HK-2 (cell line): ENCODE measurements at regions not wholly inside any gene's neighbourhood (a gene's known extent, or its start where the extent isn't known, plus 50 kb on each side); places are given as distances from the start of the nearest gene placed in this dataset.

Experiments
- DNase-seq: peaks from one replicate; pipeline ENCODE4 v3.0.0-alpha.2; 2018; ENCODE audit not compliant: unreplicated experiment

GRCh38 chr13:53694814-53695532 is 666.4 kb downstream of the OLFM4 start:
- DNase-seq: no peak

- DNase-seq: no peak
Measured at GRCh38 chr13:53703371-53704080, 674.9 kb downstream of the OLFM4 start.

- no peak for DNase-seq
Measured at GRCh38 chr13:53719281-53719680, 690.7 kb downstream of the OLFM4 start.

GRCh38 chr13:53732664-53733063 is 704.1 kb downstream of the OLFM4 start:
- no peak for DNase-seq

DNA sequence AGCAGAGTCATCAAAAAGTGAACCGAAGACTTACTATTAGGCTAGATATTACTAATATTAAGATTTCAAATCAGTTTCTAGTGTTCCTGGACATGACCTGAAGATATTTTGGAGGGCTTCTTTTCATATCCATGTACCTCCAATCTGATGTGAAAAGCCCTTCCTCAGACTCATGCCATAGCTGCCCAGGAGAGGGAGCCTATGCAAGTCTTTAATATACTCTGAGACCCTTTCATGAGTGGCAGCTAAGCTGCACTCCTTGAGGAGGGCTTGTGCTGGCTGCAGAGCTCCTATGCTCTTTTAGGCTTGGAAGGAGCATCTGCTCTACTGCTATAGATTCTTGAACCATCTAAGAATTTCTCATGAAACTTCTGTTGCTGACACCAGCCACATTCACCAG is 715.3 kb downstream of the OLFM4 start:
- no peak for DNase-seq

- DNase-seq: no peak
Measured at GRCh38 chr13:53747825-53748224, 719.2 kb downstream of the OLFM4 start.

DNA sequence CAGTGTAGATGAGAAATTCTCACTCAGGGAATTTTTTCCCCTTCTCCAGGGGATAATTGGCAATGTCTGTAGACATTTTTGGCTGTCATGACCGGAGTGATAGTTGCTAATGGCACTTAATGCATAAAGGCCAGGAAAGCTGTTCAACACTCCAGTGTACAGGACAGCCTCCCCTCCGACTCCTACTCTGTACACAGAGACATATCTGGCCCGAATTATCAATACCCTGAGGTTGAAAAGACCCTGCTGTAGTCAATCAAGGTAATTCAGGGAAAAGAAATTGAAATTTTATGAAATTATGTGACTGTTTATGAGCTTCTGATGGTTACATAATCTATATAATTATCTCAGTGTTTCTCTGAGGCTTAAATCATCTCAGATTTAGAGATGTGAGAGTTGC is 720.7 kb downstream of the OLFM4 start:
- DNase-seq: no peak

DNA sequence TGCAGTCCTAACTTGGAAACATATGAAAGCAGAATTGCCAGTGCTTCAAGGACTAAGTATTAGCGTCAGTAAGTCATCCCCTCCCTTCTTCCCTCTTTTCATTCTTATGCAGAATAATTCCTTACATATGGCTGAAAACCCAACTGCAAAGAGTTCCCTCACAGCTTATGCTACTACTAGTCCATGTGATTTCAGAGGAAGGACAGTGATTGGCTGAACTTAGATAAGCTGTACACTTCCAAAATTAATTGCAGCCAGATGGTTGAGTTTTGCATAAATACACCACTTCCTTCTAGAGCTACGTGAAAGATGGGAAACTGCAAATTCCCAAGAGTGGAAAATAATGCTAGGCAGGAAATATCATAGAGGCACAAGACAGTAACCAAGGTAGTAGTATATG is 730.4 kb downstream of the OLFM4 start:
- DNase-seq: no peak

- no peak for DNase-seq
Measured at GRCh38 chr13:53775807-53776206, 747.2 kb downstream of the OLFM4 start.

- DNase-seq: no peak
Measured at GRCh38 chr13:53778937-53779336, 750.3 kb downstream of the OLFM4 start.

DNA sequence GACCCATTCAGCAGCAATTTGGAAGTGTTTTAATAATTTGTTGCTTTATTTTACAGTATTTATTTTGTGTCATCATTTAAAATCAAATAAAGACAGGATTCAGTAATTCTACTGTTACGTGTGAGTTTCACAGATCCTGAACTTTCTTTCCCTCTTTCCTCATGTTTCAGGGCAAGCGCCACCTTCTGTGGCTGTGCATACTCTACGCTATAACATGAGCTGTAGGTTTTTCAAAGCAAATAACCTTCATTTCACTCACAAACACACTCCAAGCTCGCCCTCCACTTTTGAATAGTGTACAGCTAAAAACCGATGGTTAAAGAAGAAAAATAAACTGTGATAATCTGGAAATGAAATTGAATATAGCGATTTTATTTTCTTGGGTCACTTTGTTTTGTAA is 753.3 kb downstream of the OLFM4 start:
- no peak for DNase-seq

DNA sequence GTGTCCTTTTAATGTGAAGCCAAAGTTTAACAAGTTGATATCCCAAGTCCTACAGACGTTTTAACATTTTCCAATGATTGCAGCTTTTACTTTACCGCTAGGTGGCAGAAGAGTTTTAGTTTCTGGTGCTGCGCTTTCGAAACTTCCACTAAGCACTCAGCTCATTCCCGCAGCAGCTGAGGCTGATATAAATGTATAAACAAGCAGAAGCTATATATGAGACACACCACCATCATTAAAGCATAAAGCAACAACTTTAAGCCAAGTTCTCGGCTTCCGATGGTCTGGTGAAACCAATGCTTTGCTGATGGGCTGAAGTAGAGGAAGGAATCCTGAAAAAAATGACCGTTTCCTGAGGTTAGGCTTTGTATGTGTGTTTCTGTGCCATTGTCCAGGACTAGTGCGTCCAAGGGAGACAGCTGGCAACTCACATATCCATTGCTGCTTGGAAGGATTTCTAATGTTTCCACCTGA is 753.9 kb downstream of the OLFM4 start:
- DNase-seq: peak; percentile 7

- DNase-seq: no peak
Measured at GRCh38 chr13:53783471-53783870, 754.9 kb downstream of the OLFM4 start.

DNA sequence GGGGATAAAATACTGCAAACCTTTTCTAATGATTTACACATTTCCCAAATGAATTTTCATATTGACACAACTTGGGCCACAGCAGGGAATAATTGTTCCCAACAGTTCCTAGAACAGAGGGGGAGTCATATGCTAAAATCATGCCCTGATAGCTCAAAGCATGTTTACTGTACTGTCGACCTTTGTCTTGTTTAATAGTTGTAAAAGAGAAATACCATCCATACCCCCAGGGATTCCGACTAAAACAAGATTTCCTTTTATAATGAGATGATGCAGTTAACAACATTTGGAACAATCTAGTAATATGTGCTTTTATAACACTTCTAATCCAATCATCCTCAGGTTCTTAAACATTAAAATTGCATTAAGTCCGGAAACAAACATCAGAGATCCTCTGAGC is 759.7 kb downstream of the OLFM4 start:
- no peak for DNase-seq

GRCh38 chr13:53800011-53800410 is 771.4 kb downstream of the OLFM4 start:
- DNase-seq: no peak

- no peak for DNase-seq
Measured at GRCh38 chr13:53807251-53807834, 778.7 kb downstream of the OLFM4 start.

- DNase-seq: no peak
Measured at GRCh38 chr13:53821632-53822031, 793.0 kb downstream of the OLFM4 start.

- DNase-seq: no peak
Measured at GRCh38 chr13:53822136-53822535, 793.5 kb downstream of the OLFM4 start.

DNA sequence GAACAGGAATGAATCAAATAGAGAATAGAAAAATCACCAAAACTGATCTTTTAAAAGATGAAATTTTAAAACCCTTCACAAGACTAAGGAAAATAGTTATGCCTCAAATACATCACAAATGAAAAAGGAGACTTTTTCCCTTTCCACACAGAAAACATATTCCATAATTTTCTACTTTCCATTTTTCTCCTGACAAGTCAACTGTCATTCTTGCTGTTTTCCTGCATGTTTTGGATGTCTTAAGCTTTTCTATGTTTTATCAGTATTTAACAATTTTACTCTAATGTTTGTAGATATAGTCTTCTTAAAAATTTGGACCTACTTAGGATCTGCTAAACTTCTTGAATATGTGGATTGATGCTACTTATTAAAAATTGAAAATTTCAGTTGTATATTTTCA is 810.8 kb downstream of the OLFM4 start:
- no peak for DNase-seq

DNA sequence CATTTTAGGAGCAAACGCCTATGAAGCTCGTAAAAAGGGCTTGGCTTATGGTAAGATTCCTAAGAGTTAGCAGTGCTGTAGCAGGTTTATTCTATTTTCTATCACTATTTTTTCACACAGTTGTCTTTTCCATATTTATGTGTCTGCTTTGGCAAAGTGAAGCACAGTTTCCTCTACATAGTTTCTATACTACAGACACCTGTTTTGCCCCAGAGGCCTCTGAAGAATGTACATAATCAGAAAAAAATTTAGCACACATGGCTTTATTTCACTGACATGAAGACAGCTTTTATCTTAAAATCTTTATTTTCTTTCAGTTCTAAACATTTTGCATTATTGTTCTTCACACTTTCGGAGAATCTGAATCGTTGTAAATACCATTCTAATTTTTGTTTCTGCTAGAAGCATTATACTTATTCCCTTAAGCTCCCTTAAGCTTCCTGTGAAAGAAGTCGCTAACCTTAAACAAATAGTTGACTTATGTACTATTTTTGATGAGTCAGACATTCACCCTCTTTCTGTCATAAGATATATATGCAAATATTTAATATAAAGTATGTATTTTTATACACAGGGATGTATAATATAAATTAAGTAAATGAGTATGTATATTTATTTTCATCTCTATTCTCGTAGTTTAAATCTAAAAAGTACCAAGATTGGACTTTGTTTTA is 816.0 kb downstream of the OLFM4 start:
- DNase-seq: no peak

GRCh38 chr13:53847502-53847901 is 818.9 kb downstream of the OLFM4 start:
- no peak for DNase-seq

GRCh38 chr13:53848366-53848961 is 819.9 kb downstream of the OLFM4 start:
- no peak for DNase-seq
